ENCODE measurements at regions not wholly inside any gene's neighbourhood (a gene's known extent, or its start where the extent isn't known, plus 50 kb on each side); places are given as distances from the start of the nearest gene placed in this dataset.

- Histone ChIP-seq H3K27ac (ENCODE audit: insufficient read depth, low read depth, low read length, poor library complexity, severe bottlenecking) (no peak overlapping the region), H3K9me3 (ENCODE audit: control insufficient read depth, low read length) (no peaks in the 10 kb centered on the region), H3K4me1 (ENCODE audit: control insufficient read depth, insufficient read depth, low read length) (peaks cover 15% of the 10 kb centered on the region), H3K36me3 (ENCODE audit: control insufficient read depth, insufficient read depth, low read length) (no peaks in the 10 kb centered on the region), H3K27me3 (ENCODE audit: control insufficient read depth, insufficient read depth, low read length, poor library complexity, severe bottlenecking) (no peaks in the 10 kb centered on the region), H3K4me3 (ENCODE audit: insufficient read depth, low read depth, low read length) (no peak overlapping the region)
- 92 to 95% methylated on average over 14 of the region's 14 CpGs for WGBS, 2 experiments
Observed at GRCh38 chr17:77862890-77863813, 95.4 kb upstream of the TNRC6C start.

- H3K27me3 ChIP-seq (ENCODE audit: control insufficient read depth, insufficient read depth, low read length, poor library complexity, severe bottlenecking) = no peaks in the 10 kb centered on the region
Observed at GRCh38 chr17:77863814-77864161, 94.7 kb upstream of the TNRC6C start.

GRCh38 chr17:77864234-77865111 is 94.0 kb upstream of the TNRC6C start:
- no peak overlapping the region for H3K27ac ChIP-seq (ENCODE audit: insufficient read depth, low read depth, low read length, poor library complexity, severe bottlenecking)
- no peaks in the 10 kb centered on the region for H3K27me3 ChIP-seq (ENCODE audit: control insufficient read depth, insufficient read depth, low read length, poor library complexity, severe bottlenecking)
- no peaks in the 10 kb centered on the region for H3K9me3 ChIP-seq (ENCODE audit: control insufficient read depth, low read length)
- peaks cover 15% of the 10 kb centered on the region for H3K4me1 ChIP-seq (ENCODE audit: control insufficient read depth, insufficient read depth, low read length)
- 88 to 90% methylated on average over 21 of the region's 21 CpGs for WGBS, 2 experiments
- H3K36me3 ChIP-seq (ENCODE audit: control insufficient read depth, insufficient read depth, low read length) = no peaks in the 10 kb centered on the region
- H3K4me3 ChIP-seq (ENCODE audit: insufficient read depth, low read depth, low read length) = no peak overlapping the region

More at GRCh38 chr17:77863814-77864161, 94.7 kb upstream of the TNRC6C start:
- no peaks in the 10 kb centered on the region for H3K36me3 ChIP-seq (ENCODE audit: control insufficient read depth, insufficient read depth, low read length)
- 74 to 77% methylated on average over 12 of the region's 12 CpGs for WGBS, 2 experiments
- H3K4me3 ChIP-seq (ENCODE audit: insufficient read depth, low read depth, low read length) = no peak overlapping the region
- H3K9me3 ChIP-seq (ENCODE audit: control insufficient read depth, low read length) = no peaks in the 10 kb centered on the region
- no peak overlapping the region for H3K27ac ChIP-seq (ENCODE audit: insufficient read depth, low read depth, low read length, poor library complexity, severe bottlenecking)
- H3K4me1 ChIP-seq (ENCODE audit: control insufficient read depth, insufficient read depth, low read length) = peaks cover 15% of the 10 kb centered on the region

- Histone ChIP-seq H3K4me1 (ENCODE audit: control insufficient read depth, insufficient read depth, low read length) (peaks cover 15% of the 10 kb centered on the region), H3K27me3 (ENCODE audit: control insufficient read depth, insufficient read depth, low read length, poor library complexity, severe bottlenecking) (no peaks in the 10 kb centered on the region), H3K4me3 (ENCODE audit: insufficient read depth, low read depth, low read length) (no peak overlapping the region), H3K9me3 (ENCODE audit: control insufficient read depth, low read length) (no peaks in the 10 kb centered on the region), H3K36me3 (ENCODE audit: control insufficient read depth, insufficient read depth, low read length) (no peaks in the 10 kb centered on the region), H3K27ac (ENCODE audit: insufficient read depth, low read depth, low read length, poor library complexity, severe bottlenecking) (no peak overlapping the region)
- 86% methylated on average over 22 of the region's 22 CpGs for WGBS, 2 experiments
Observed at GRCh38 chr17:77865112-77865611, 93.3 kb upstream of the TNRC6C start.

- 83 to 87% methylated on average over 3 of the region's 3 CpGs for WGBS, 2 experiments
- Histone ChIP-seq H3K27ac (ENCODE audit: insufficient read depth, low read depth, low read length, poor library complexity, severe bottlenecking) (no peak overlapping the region), H3K4me3 (ENCODE audit: insufficient read depth, low read depth, low read length) (no peak overlapping the region), H3K27me3 (ENCODE audit: control insufficient read depth, insufficient read depth, low read length, poor library complexity, severe bottlenecking) (no peaks in the 10 kb centered on the region), H3K4me1 (ENCODE audit: control insufficient read depth, insufficient read depth, low read length) (peaks cover 15% of the 10 kb centered on the region), H3K36me3 (ENCODE audit: control insufficient read depth, insufficient read depth, low read length) (no peaks in the 10 kb centered on the region), H3K9me3 (ENCODE audit: control insufficient read depth, low read length) (no peaks in the 10 kb centered on the region)
Observed at GRCh38 chr17:77865716-77866115, 92.8 kb upstream of the TNRC6C start.

- H3K36me3 ChIP-seq (ENCODE audit: control insufficient read depth, insufficient read depth, low read length) = no peaks in the 10 kb centered on the region
- no peak overlapping the region for H3K4me3 ChIP-seq (ENCODE audit: insufficient read depth, low read depth, low read length)
- H3K9me3 ChIP-seq (ENCODE audit: control insufficient read depth, low read length) = no peaks in the 10 kb centered on the region
- WGBS, 2 experiments = 58 to 68% methylated on average over 5 of the region's 5 CpGs
- H3K4me1 ChIP-seq (ENCODE audit: control insufficient read depth, insufficient read depth, low read length) = peaks cover 15% of the 10 kb centered on the region
- H3K27me3 ChIP-seq (ENCODE audit: control insufficient read depth, insufficient read depth, low read length, poor library complexity, severe bottlenecking) = no peaks in the 10 kb centered on the region
- no peak overlapping the region for H3K27ac ChIP-seq (ENCODE audit: insufficient read depth, low read depth, low read length, poor library complexity, severe bottlenecking)
Observed at GRCh38 chr17:77867308-77867781, 91.2 kb upstream of the TNRC6C start.

GRCh38 chr17:77867976-77868713 is 90.4 kb upstream of the TNRC6C start:
- H3K27ac ChIP-seq (ENCODE audit: insufficient read depth, low read depth, low read length, poor library complexity, severe bottlenecking) = no peak overlapping the region
- no peaks in the 10 kb centered on the region for H3K36me3 ChIP-seq (ENCODE audit: control insufficient read depth, insufficient read depth, low read length)
- H3K9me3 ChIP-seq (ENCODE audit: control insufficient read depth, low read length) = no peaks in the 10 kb centered on the region
- 95% methylated on average over 19 of the region's 19 CpGs for whole genome bisulfite sequencing, 2 experiments
- no peaks in the 10 kb centered on the region for H3K27me3 ChIP-seq (ENCODE audit: control insufficient read depth, insufficient read depth, low read length, poor library complexity, severe bottlenecking)
- H3K4me1 ChIP-seq (ENCODE audit: control insufficient read depth, insufficient read depth, low read length) = peaks cover 15% of the 10 kb centered on the region
- H3K4me3 ChIP-seq (ENCODE audit: insufficient read depth, low read depth, low read length) = no peak overlapping the region

GRCh38 chr17:77869041-77869599 is 89.4 kb upstream of the TNRC6C start:
- H3K4me1 ChIP-seq (ENCODE audit: control insufficient read depth, insufficient read depth, low read length) = peaks cover 13% of the 10 kb centered on the region
- no peak overlapping the region for H3K27ac ChIP-seq (ENCODE audit: insufficient read depth, low read depth, low read length, poor library complexity, severe bottlenecking)
- H3K4me3 ChIP-seq (ENCODE audit: insufficient read depth, low read depth, low read length) = no peak overlapping the region
- no peaks in the 10 kb centered on the region for H3K36me3 ChIP-seq (ENCODE audit: control insufficient read depth, insufficient read depth, low read length)
- no peaks in the 10 kb centered on the region for H3K9me3 ChIP-seq (ENCODE audit: control insufficient read depth, low read length)
- no peaks in the 10 kb centered on the region for H3K27me3 ChIP-seq (ENCODE audit: control insufficient read depth, insufficient read depth, low read length, poor library complexity, severe bottlenecking)
- WGBS, 2 experiments = 91 to 94% methylated on average over 11 of the region's 11 CpGs

- Histone ChIP-seq H3K36me3 (ENCODE audit: control insufficient read depth, insufficient read depth, low read length) (no peaks in the 10 kb centered on the region), H3K4me3 (ENCODE audit: insufficient read depth, low read depth, low read length) (no peak overlapping the region), H3K4me1 (ENCODE audit: control insufficient read depth, insufficient read depth, low read length) (peaks cover 14% of the 10 kb centered on the region), H3K27me3 (ENCODE audit: control insufficient read depth, insufficient read depth, low read length, poor library complexity, severe bottlenecking) (no peaks in the 10 kb centered on the region), H3K9me3 (ENCODE audit: control insufficient read depth, low read length) (no peaks in the 10 kb centered on the region), H3K27ac (ENCODE audit: insufficient read depth, low read depth, low read length, poor library complexity, severe bottlenecking) (no peak overlapping the region)
- WGBS, 2 experiments = 86 to 89% methylated on average over 10 of the region's 10 CpGs
Observed at GRCh38 chr17:77869665-77870132, 88.8 kb upstream of the TNRC6C start.

All from ectodermal cell (in vitro differentiated cells).